HepG2 (cell line): ENCODE measurements at regions not wholly inside any gene's neighbourhood (a gene's known extent, or its start where the extent isn't known, plus 50 kb on each side); places are given as distances from the start of the nearest gene placed in this dataset.

Experiments
- CENPT ChIP-seq: sonication (generic); formaldehyde crosslinking; IDR thresholded peaks from 2 replicates; pipeline ENCODE4 v1.8.0; 2022; ENCODE audit warnings: low read depth, mild to moderate bottlenecking, moderate library complexity, missing genetic modification reagents
- FOXP1 ChIP-seq, 2 experiments: fragments of 450-650 bp in 1 of 2; IDR thresholded peaks; 2 replicates each; pipeline ENCODE4 v1.6.1; 2017 to 2018; ENCODE audit warnings: antibody characterized with exemption in 1 of 2
- PHF20 ChIP-seq: sonication (generic); formaldehyde crosslinking; IDR thresholded peaks from 2 replicates; pipeline ENCODE4 v1.5.0; 2020; ENCODE audit warnings: mild to moderate bottlenecking, missing genetic modification reagents
- XBP1 ChIP-seq: sonication (generic); formaldehyde crosslinking; IDR thresholded peaks from 2 replicates; pipeline ENCODE4 v1.5.0; 2020; ENCODE audit warnings: missing genetic modification reagents
- ZBTB21 ChIP-seq: sonication (generic); formaldehyde crosslinking; IDR thresholded peaks from 2 replicates; pipeline ENCODE4 v1.4.0; 2020; ENCODE audit warnings: missing genetic modification reagents
- ZKSCAN1 ChIP-seq: fragments of 150-350 bp; IDR thresholded peaks from 2 replicates; pipeline ENCODE4 v1.6.1; 2014; ENCODE audit warnings: low read length
- ZNF124 ChIP-seq: sonication (generic); formaldehyde crosslinking; IDR thresholded peaks from 2 replicates; pipeline ENCODE4 v1.4.0; 2020; ENCODE audit warnings: missing genetic modification reagents
- ZNF33B ChIP-seq: sonication (generic); formaldehyde crosslinking; IDR thresholded peaks from 2 replicates; pipeline ENCODE4 v1.5.1; 2020; ENCODE audit warnings: mild to moderate bottlenecking, missing genetic modification reagents
- ZNF558 ChIP-seq: sonication (generic); formaldehyde crosslinking; IDR thresholded peaks from 2 replicates; pipeline ENCODE4 v1.9.0; 2022; ENCODE audit warnings: mild to moderate bottlenecking, missing genetic modification reagents, borderline replicate concordance
- ZNF605 ChIP-seq: sonication (generic); formaldehyde crosslinking; IDR thresholded peaks from 2 replicates; pipeline ENCODE4 v1.8.0; 2022; ENCODE audit warnings: mild to moderate bottlenecking, missing genetic modification reagents
- ZNF713 ChIP-seq: sonication (generic); formaldehyde crosslinking; IDR thresholded peaks from 2 replicates; pipeline ENCODE4 v1.4.0; 2020; ENCODE audit warnings: mild to moderate bottlenecking, missing genetic modification reagents
- ZNF746 ChIP-seq: sonication (generic); formaldehyde crosslinking; IDR thresholded peaks from 2 replicates; pipeline ENCODE4 v1.8.0; 2022; ENCODE audit warnings: mild to moderate bottlenecking, missing genetic modification reagents
- ZSCAN31 ChIP-seq: sonication (generic); formaldehyde crosslinking; IDR thresholded peaks from 2 replicates; pipeline ENCODE4 v1.5.0; 2020; ENCODE audit warnings: low read depth, mild to moderate bottlenecking, missing genetic modification reagents
- TF ChIP-seq, protein P1 (sequence below): sonication (generic); formaldehyde crosslinking; IDR thresholded peaks from 2 replicates; pipeline ENCODE4 v1.5.1; 2020; ENCODE audit warnings: mild to moderate bottlenecking, missing genetic modification reagents, borderline replicate concordance
- TF ChIP-seq, protein P2 (sequence below): sonication (generic); formaldehyde crosslinking; IDR thresholded peaks from 2 replicates; pipeline ENCODE4 v1.9.0; 2021; ENCODE audit warnings: missing genetic modification reagents, borderline replicate concordance
- TF ChIP-seq, protein P3 (sequence below): IDR thresholded peaks from 2 replicates; pipeline ENCODE4 v1.6.1; 2016; ENCODE audit warnings: low read depth, borderline replicate concordance
- TF ChIP-seq, protein P4 (sequence below): sonication (generic); formaldehyde crosslinking; IDR thresholded peaks from 2 replicates; pipeline ENCODE4 v1.4.0; 2020; ENCODE audit warnings: missing genetic modification reagents
- TF ChIP-seq, protein P5 (sequence below): sonication (generic); formaldehyde crosslinking; IDR thresholded peaks from 2 replicates; pipeline ENCODE4 v1.4.0; 2020; ENCODE audit warnings: mild to moderate bottlenecking, missing genetic modification reagents

DNA sequence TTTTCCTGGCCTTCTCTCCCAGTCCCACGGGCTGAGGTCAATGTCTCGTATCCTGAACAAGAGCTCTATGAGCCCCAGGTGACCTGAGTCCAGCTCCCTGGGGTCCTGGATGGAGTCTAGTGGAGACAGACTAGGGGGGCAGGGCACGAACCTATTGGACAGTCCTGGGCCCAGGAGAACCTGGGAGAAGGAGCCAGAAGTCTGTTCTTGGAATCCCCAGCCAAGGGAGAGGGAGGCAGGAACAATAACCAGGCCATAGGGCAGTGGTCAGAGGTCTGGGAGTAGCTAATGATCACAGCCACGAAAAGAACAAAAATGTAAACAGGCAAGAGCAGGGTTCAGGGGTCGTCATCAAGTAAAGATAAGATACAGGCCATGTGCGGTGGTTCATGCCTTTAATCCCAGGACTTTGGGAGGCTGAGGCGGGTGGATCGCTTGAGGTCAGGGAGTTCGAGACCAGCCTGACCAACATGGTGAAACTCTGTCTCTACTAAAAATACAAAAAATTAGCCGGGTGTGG is 60.8 kb downstream of the COPRS start (continued):
- TF ChIP-seq ZSCAN31 (CRISPR knock-in tag) (0 out of 2 replicates have a peak, but pooled peaks have one; percentile 33), CENPT (no peak), ZBTB21 (CRISPR knock-in tag) (no peak), ZNF605 (CRISPR knock-in tag) (no peak), ZNF558 (CRISPR knock-in tag) (no peak), FOXP1 (IDR thresholded peaks at IDR 0.05) (no peak), FOXP1 (CRISPR knock-in tag; IDR thresholded peaks at IDR 0.05) (peak; percentile 65; the same call in 1 of the 2 replicates), XBP1 (CRISPR knock-in tag) (no peak), ZNF713 (CRISPR knock-in tag) (no peak), PHF20 (CRISPR knock-in tag) (no peak), ZKSCAN1 (no peak), ZNF746 (CRISPR knock-in tag) (no peak), ZNF124 (no peak), ZNF33B (CRISPR knock-in tag) (no peak)
- TF ChIP-seq, protein P1, sequence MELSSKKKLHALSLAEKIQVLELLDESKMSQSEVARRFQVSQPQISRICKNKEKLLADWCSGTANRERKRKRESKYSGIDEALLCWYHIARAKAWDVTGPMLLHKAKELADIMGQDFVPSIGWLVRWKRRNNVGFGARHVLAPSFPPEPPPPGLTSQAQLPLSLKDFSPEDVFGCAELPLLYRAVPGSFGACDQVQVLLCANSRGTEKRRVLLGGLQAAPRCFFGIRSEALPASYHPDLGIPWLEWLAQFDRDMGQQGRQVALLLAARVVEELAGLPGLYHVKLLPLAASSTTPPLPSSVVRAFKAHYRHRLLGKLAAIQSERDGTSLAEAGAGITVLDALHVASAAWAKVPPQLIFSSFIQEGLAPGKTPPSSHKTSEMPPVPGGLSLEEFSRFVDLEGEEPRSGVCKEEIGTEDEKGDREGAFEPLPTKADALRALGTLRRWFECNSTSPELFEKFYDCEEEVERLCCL: no peak
- TF ChIP-seq, protein P2, sequence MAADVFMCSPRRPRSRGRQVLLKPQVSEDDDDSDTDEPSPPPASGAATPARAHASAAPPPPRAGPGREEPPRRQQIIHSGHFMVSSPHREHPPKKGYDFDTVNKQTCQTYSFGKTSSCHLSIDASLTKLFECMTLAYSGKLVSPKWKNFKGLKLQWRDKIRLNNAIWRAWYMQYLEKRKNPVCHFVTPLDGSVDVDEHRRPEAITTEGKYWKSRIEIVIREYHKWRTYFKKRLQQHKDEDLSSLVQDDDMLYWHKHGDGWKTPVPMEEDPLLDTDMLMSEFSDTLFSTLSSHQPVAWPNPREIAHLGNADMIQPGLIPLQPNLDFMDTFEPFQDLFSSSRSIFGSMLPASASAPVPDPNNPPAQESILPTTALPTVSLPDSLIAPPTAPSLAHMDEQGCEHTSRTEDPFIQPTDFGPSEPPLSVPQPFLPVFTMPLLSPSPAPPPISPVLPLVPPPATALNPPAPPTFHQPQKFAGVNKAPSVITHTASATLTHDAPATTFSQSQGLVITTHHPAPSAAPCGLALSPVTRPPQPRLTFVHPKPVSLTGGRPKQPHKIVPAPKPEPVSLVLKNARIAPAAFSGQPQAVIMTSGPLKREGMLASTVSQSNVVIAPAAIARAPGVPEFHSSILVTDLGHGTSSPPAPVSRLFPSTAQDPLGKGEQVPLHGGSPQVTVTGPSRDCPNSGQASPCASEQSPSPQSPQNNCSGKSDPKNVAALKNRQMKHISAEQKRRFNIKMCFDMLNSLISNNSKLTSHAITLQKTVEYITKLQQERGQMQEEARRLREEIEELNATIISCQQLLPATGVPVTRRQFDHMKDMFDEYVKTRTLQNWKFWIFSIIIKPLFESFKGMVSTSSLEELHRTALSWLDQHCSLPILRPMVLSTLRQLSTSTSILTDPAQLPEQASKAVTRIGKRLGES: no peak
- TF ChIP-seq, protein P3, sequence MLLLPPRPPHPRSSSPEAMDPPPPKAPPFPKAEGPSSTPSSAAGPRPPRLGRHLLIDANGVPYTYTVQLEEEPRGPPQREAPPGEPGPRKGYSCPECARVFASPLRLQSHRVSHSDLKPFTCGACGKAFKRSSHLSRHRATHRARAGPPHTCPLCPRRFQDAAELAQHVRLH (CRISPR knock-in tag): no peak
- TF ChIP-seq, protein P4, sequence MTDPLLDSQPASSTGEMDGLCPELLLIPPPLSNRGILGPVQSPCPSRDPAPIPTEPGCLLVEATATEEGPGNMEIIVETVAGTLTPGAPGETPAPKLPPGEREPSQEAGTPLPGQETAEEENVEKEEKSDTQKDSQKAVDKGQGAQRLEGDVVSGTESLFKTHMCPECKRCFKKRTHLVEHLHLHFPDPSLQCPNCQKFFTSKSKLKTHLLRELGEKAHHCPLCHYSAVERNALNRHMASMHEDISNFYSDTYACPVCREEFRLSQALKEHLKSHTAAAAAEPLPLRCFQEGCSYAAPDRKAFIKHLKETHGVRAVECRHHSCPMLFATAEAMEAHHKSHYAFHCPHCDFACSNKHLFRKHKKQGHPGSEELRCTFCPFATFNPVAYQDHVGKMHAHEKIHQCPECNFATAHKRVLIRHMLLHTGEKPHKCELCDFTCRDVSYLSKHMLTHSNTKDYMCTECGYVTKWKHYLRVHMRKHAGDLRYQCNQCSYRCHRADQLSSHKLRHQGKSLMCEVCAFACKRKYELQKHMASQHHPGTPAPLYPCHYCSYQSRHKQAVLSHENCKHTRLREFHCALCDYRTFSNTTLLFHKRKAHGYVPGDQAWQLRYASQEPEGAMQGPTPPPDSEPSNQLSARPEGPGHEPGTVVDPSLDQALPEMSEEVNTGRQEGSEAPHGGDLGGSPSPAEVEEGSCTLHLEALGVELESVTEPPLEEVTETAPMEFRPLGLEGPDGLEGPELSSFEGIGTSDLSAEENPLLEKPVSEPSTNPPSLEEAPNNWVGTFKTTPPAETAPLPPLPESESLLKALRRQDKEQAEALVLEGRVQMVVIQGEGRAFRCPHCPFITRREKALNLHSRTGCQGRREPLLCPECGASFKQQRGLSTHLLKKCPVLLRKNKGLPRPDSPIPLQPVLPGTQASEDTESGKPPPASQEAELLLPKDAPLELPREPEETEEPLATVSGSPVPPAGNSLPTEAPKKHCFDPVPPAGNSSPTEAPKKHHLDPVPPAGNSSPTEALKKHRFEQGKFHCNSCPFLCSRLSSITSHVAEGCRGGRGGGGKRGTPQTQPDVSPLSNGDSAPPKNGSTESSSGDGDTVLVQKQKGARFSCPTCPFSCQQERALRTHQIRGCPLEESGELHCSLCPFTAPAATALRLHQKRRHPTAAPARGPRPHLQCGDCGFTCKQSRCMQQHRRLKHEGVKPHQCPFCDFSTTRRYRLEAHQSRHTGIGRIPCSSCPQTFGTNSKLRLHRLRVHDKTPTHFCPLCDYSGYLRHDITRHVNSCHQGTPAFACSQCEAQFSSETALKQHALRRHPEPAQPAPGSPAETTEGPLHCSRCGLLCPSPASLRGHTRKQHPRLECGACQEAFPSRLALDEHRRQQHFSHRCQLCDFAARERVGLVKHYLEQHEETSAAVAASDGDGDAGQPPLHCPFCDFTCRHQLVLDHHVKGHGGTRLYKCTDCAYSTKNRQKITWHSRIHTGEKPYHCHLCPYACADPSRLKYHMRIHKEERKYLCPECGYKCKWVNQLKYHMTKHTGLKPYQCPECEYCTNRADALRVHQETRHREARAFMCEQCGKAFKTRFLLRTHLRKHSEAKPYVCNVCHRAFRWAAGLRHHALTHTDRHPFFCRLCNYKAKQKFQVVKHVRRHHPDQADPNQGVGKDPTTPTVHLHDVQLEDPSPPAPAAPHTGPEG (CRISPR knock-in tag): no peak
- TF ChIP-seq, protein P5, sequence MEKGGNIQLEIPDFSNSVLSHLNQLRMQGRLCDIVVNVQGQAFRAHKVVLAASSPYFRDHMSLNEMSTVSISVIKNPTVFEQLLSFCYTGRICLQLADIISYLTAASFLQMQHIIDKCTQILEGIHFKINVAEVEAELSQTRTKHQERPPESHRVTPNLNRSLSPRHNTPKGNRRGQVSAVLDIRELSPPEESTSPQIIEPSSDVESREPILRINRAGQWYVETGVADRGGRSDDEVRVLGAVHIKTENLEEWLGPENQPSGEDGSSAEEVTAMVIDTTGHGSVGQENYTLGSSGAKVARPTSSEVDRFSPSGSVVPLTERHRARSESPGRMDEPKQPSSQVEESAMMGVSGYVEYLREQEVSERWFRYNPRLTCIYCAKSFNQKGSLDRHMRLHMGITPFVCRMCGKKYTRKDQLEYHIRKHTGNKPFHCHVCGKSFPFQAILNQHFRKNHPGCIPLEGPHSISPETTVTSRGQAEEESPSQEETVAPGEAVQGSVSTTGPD: no peak
